CD4-positive, alpha-beta memory T cell (primary cell): ENCODE measurements at regions not wholly inside any gene's neighbourhood (a gene's known extent, or its start where the extent isn't known, plus 50 kb on each side); places are given as distances from the start of the nearest gene placed in this dataset.

ENCODE experiments used
- CTCF ChIA-PET: fragments of 350-600 bp; sonication (Branson Sonifier 250); formaldehyde crosslinking; loops from one replicate; lab custom pipeline; 2021; ENCODE audit warnings: inconsistent platforms; ENCODE audit not compliant: partially characterized antibody; lab: Charles Lee
- POLR2A ChIA-PET: fragments of 350-600 bp; sonication (Branson Sonifier 250); formaldehyde crosslinking; loops from one replicate; lab custom pipeline; 2021; ENCODE audit not compliant: partially characterized antibody; lab: Charles Lee
- DNase-seq, 5 donors: peaks; one replicate each; pipeline versions ENCODE4 v3.0.0 to v3.0.0-alpha.2; 2020 to 2022; ENCODE audit warnings: mixed read lengths in 1 of 5
- H3K27ac ChIP-seq: one replicate; pipeline ENCODE4 v1.7.0; 2013; ENCODE audit warnings: low read depth, low read length
- H3K27me3 ChIP-seq: 2 replicates; pipeline ENCODE4 v1.7.0; 2013; ENCODE audit warnings: mild to moderate bottlenecking, low read length, moderate library complexity; ENCODE audit not compliant: insufficient read depth
- H3K36me3 ChIP-seq: 2 replicates; pipeline ENCODE4 v1.7.0; 2013; ENCODE audit warnings: mild to moderate bottlenecking, low read length, moderate library complexity; ENCODE audit not compliant: insufficient read depth
- H3K4me1 ChIP-seq: 2 replicates; pipeline ENCODE4 v1.7.0; 2013; ENCODE audit warnings: mild to moderate bottlenecking, low read length, moderate library complexity; ENCODE audit not compliant: insufficient read depth
- H3K4me3 ChIP-seq, 2 donors: one replicate each; pipeline ENCODE4 v1.7.0; 2013; ENCODE audit warnings: low read length in 2 of 2, mild to moderate bottlenecking in 1 of 2
- H3K9me3 ChIP-seq, 2 donors: one replicate each; pipeline ENCODE4 v1.7.0; 2013; ENCODE audit warnings: low read length in 2 of 2, control low read depth in 1 of 2; ENCODE audit not compliant: control insufficient read depth in 1 of 2
- H3K27ac Mint-ChIP-seq, 7 donors: one replicate each; pipeline ENCODE4 v1.8.0; 2020 to 2021; ENCODE audit warnings: mixed read lengths in 7 of 7, mild to moderate bottlenecking in 6 of 7, inconsistent platforms in 3 of 7, moderate library complexity in 3 of 7
- H3K27me3 Mint-ChIP-seq, 2 donors: one replicate each; pipeline ENCODE4 v1.8.0; 2020 to 2021; ENCODE audit warnings: mixed read lengths in 2 of 2
- H3K36me3 Mint-ChIP-seq, 2 donors: one replicate each; pipeline ENCODE4 v1.8.0; 2020 to 2021; ENCODE audit warnings: mixed read lengths in 2 of 2, inconsistent platforms in 1 of 2, mild to moderate bottlenecking in 1 of 2
- H3K4me1 Mint-ChIP-seq, 4 donors: one replicate each; pipeline ENCODE4 v1.8.0; 2020 to 2021; ENCODE audit warnings: mixed read lengths in 4 of 4, mild to moderate bottlenecking in 1 of 4
- H3K4me3 Mint-ChIP-seq, 8 donors: one replicate each; pipeline ENCODE4 v1.8.0; 2020 to 2021; ENCODE audit warnings: mixed read lengths in 8 of 8, mild to moderate bottlenecking in 7 of 8, moderate library complexity in 6 of 8, inconsistent platforms in 3 of 8
- H3K9me3 Mint-ChIP-seq, 8 donors: one replicate each; pipeline ENCODE4 v1.8.0; 2020 to 2021; ENCODE audit warnings: mixed read lengths in 8 of 8, mild to moderate bottlenecking in 5 of 8, inconsistent platforms in 3 of 8, moderate library complexity in 1 of 8
- intact Hi-C: fragments of 100-400 bp; cut with micrococcal nuclease; formaldehyde crosslinking; loops from one replicate; pipeline ENCODE4 v1.15.1; 2023

DNA sequence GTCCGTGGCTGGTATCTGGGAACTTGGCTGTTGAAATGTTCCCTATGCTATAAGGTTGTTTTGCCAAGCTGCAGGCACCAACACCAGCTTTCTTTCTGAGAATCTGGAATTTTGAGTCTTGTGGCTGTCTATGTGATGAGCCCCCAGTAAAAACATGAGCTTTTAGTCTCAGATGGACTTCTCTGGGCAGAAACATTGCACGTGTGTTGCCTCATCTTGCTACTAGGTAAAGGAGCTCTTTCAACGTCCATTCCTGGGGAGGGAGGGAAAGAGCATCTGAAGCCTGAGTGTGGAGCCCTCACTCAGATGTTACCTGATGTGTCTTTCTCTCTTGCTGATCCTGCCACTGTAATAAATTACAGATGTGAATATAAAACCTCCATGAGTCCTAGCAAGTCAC is 183.8 kb upstream of the LHX5 start:
- DNase-seq: no peak
- no peaks in the 10 kb centered on the region for H3K4me1 Mint-ChIP-seq
- peaks cover 0 to 4% of the 10 kb centered on the region in 2 donors for H3K36me3 Mint-ChIP-seq
- Histone ChIP-seq H3K27me3 (no peaks in the 10 kb centered on the region), H3K9me3 (no peaks in the 10 kb centered on the region), H3K27ac (no peak overlapping the region), H3K4me3 (no peak overlapping the region), H3K36me3 (no peaks in the 10 kb centered on the region), H3K4me1 (no peaks in the 10 kb centered on the region)
- ChIA-PET CTCF (no interaction called here), POLR2A (no interaction called here)
- intact Hi-C loops: no loop called here
- H3K4me3 Mint-ChIP-seq: no peak overlapping the region
- H3K27ac Mint-ChIP-seq: no peak overlapping the region
- peaks cover 2 to 35% (median 12%) of the 10 kb centered on the region in 8 donors for H3K9me3 Mint-ChIP-seq
- H3K27me3 Mint-ChIP-seq: peaks cover 2 to 5% of the 10 kb centered on the region in 2 donors

- no peak for DNase-seq
- intact Hi-C loops: no loop called here
- no peak overlapping the region for H3K27ac Mint-ChIP-seq
Observed at GRCh38 chr12:113651662-113652061, 180.0 kb upstream of the LHX5 start.

DNA sequence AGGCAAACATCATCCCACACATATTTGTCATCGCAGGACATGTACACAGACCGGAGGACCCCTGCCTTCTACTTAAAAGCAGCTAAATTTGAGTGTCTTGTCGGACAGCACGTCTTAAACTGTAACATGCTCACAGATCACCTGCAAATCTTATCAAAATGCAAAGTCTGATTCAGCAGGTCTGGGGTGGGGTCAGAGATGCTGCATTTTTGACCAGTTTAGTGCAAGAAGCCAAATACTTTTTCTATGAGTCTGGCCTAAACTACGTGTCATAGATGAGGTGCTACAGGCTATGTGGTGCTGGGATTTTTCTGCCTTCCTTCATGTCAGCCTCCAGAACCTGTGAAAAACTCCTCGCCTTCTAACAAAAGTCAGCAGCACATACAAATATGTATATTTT is 178.8 kb upstream of the LHX5 start:
- POLR2A ChIA-PET: no interaction called here
- H3K36me3 ChIP-seq: no peaks in the 10 kb centered on the region
- no peaks in the 10 kb centered on the region for H3K4me1 Mint-ChIP-seq
- H3K4me1 ChIP-seq: no peaks in the 10 kb centered on the region
- peaks cover 14 to 17% of the 10 kb centered on the region in 2 donors for H3K27me3 Mint-ChIP-seq
- peaks cover 0 to 4% of the 10 kb centered on the region in 2 donors for H3K36me3 Mint-ChIP-seq
- CTCF ChIA-PET: no interaction called here
- H3K27me3 ChIP-seq: no peaks in the 10 kb centered on the region
- intact Hi-C loops: no loop called here
- peaks cover 2 to 18% (median 10%) of the 10 kb centered on the region in 8 donors for H3K9me3 Mint-ChIP-seq
- no peak overlapping the region for H3K27ac ChIP-seq
- H3K4me3 Mint-ChIP-seq: no peak overlapping the region
- H3K27ac Mint-ChIP-seq: no peak overlapping the region
- no peaks in the 10 kb centered on the region for H3K9me3 ChIP-seq
- no peak overlapping the region for H3K4me3 ChIP-seq
- no peak for DNase-seq

More at GRCh38 chr12:113651662-113652061, 180.0 kb upstream of the LHX5 start:
- Histone ChIP-seq H3K9me3 (no peaks in the 10 kb centered on the region), H3K36me3 (no peaks in the 10 kb centered on the region), H3K27me3 (no peaks in the 10 kb centered on the region), H3K4me1 (no peaks in the 10 kb centered on the region), H3K4me3 (no peak overlapping the region), H3K27ac (no peak overlapping the region)
- Mint-ChIP-seq H3K4me3 (no peak overlapping the region), H3K9me3 (peaks cover 2 to 29% (median 11%) of the 10 kb centered on the region in 8 donors), H3K4me1 (no peaks in the 10 kb centered on the region), H3K36me3 (peaks cover 0 to 4% of the 10 kb centered on the region in 2 donors), H3K27me3 (peaks cover 7 to 12% of the 10 kb centered on the region in 2 donors)
- ChIA-PET CTCF (no interaction called here), POLR2A (no interaction called here)

GRCh38 chr12:113649256-113649830 is 177.7 kb upstream of the LHX5 start:
- ChIA-PET POLR2A (no interaction called here), CTCF (no interaction called here)
- H3K4me3 ChIP-seq: no peak overlapping the region
- Mint-ChIP-seq H3K9me3 (peaks cover 0 to 10% (median 6%) of the 10 kb centered on the region in 8 donors), H3K27ac (no peak overlapping the region), H3K4me3 (no peak overlapping the region), H3K27me3 (peaks cover 16 to 24% of the 10 kb centered on the region in 2 donors), H3K4me1 (no peaks in the 10 kb centered on the region), H3K36me3 (peaks cover 0 to 4% of the 10 kb centered on the region in 2 donors)
- intact Hi-C loops: no loop called here
- H3K36me3 ChIP-seq: no peaks in the 10 kb centered on the region
- no peaks in the 10 kb centered on the region for H3K27me3 ChIP-seq
- no peaks in the 10 kb centered on the region for H3K9me3 ChIP-seq
- H3K4me1 ChIP-seq: no peaks in the 10 kb centered on the region
- no peak overlapping the region for H3K27ac ChIP-seq
- DNase-seq: no peak

DNA sequence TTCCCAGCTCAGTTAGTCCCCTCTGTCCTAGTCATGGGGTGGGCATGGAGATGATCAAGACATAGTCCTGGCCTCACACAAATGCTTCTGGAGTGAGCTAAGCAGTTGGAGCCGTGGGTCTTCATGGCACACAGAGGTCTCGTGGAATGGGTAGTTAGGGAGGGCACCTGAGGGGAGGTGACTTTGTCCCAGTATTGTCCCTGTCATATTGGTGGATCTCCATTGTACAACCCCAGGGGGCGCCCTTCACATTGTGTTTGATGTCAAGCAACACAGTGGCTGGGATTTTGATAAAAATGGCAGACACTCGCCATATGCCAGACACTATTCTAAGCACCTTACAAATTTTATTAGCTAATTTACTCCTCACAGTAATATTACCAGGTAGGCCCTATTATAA is 175.4 kb upstream of the LHX5 start:
- Histone ChIP-seq H3K9me3 (no peaks in the 10 kb centered on the region), H3K27me3 (no peaks in the 10 kb centered on the region), H3K4me3 (no peak overlapping the region), H3K36me3 (no peaks in the 10 kb centered on the region), H3K27ac (no peak overlapping the region), H3K4me1 (no peaks in the 10 kb centered on the region)
- intact Hi-C loops: no loop called here
- DNase-seq: no peak
- Mint-ChIP-seq H3K4me3 (no peak overlapping the region), H3K36me3 (no peaks in the 10 kb centered on the region), H3K27me3 (peaks cover 17 to 28% of the 10 kb centered on the region in 2 donors), H3K9me3 (no peaks in the 10 kb centered on the region), H3K27ac (no peak overlapping the region), H3K4me1 (no peaks in the 10 kb centered on the region)
- POLR2A ChIA-PET: interaction anchor here (0.7 kb wide), 1 partner anchor 13 kb away, joined by 3 read pairs; no protein-coding TSS in a partner anchor
- CTCF ChIA-PET: no interaction called here

DNA sequence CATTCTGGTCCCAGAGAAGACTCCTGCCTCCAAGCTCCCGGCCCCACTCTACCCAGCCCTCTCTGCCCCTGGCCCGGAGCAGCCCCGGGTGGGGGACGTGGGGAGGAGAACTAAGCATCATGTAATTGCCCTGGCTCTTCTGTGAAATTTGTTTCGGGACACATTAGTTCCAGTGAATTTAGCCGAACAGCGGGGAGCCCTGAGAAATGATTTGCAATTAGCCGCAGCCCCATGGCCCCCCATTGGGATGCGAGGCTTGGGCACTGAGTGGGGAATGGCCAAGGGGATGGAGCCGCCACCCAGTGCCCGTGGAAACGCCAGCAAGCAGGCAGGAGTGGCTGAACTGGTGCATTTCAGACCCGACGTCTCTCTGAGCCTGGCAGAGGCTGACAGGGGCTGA is 173.9 kb upstream of the LHX5 start:
- intact Hi-C loops: no loop called here
- Histone ChIP-seq H3K27me3 (no peaks in the 10 kb centered on the region), H3K4me1 (no peaks in the 10 kb centered on the region), H3K4me3 (no peak overlapping the region), H3K36me3 (no peaks in the 10 kb centered on the region), H3K27ac (no peak overlapping the region), H3K9me3 (no peaks in the 10 kb centered on the region)
- peaks cover 23 to 34% of the 10 kb centered on the region in 2 donors for H3K27me3 Mint-ChIP-seq
- no peak overlapping the region for H3K4me3 Mint-ChIP-seq
- no peaks in the 10 kb centered on the region for H3K9me3 Mint-ChIP-seq
- DNase-seq: no peak
- H3K4me1 Mint-ChIP-seq: no peaks in the 10 kb centered on the region
- POLR2A ChIA-PET: no interaction called here
- H3K36me3 Mint-ChIP-seq: no peaks in the 10 kb centered on the region
- CTCF ChIA-PET: no interaction called here
- no peak overlapping the region for H3K27ac Mint-ChIP-seq

DNA sequence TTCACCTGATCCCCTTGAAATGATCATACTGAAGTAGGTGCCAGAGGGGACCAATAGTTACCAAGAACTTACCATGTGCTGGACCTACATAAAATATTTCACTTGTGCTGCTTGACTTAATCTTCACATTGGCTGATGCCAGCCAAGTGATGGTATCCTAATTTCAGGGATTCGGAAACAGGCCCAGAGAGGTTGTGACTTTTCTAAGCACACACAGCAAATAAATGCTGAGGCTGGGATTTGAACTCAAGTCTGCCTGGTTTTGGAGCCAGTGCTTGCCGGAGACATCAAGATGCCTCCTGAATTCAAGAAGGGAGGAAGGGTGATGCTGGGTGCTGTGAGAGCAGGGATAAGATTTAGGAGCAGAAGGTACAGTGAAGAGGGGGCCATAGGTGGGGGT is 173.5 kb upstream of the LHX5 start:
- no peaks in the 10 kb centered on the region for H3K27me3 ChIP-seq
- ChIA-PET CTCF (no interaction called here), POLR2A (no interaction called here)
- no peak overlapping the region for H3K27ac ChIP-seq
- H3K4me3 Mint-ChIP-seq: no peak overlapping the region
- peaks cover 23 to 38% of the 10 kb centered on the region in 2 donors for H3K27me3 Mint-ChIP-seq
- H3K4me1 Mint-ChIP-seq: no peaks in the 10 kb centered on the region
- no peaks in the 10 kb centered on the region for H3K9me3 ChIP-seq
- intact Hi-C loops: no loop called here
- no peak overlapping the region for H3K4me3 ChIP-seq
- no peak overlapping the region for H3K27ac Mint-ChIP-seq
- no peaks in the 10 kb centered on the region for H3K36me3 ChIP-seq
- no peaks in the 10 kb centered on the region for H3K4me1 ChIP-seq
- no peak for DNase-seq
- peaks cover 0 to 2% (median 0%) of the 10 kb centered on the region in 8 donors for H3K9me3 Mint-ChIP-seq
- H3K36me3 Mint-ChIP-seq: no peaks in the 10 kb centered on the region
